NCI-H2171 treated with DMSO at 0.1 percent for 48 hours (cell line): ENCODE measurements at regions not wholly inside any gene's neighbourhood (a gene's known extent, or its start where the extent isn't known, plus 50 kb on each side); places are given as distances from the start of the nearest gene placed in this dataset.

Experiments
- DNase-seq: peaks from one replicate; lab custom pipeline; 2025; lab: John Stamatoyannopoulos, UW

GRCh38 chr3:117519776-117520175 lies 810.2 kb downstream of the TUSC7 start:
- DNase-seq = no peak

DNA sequence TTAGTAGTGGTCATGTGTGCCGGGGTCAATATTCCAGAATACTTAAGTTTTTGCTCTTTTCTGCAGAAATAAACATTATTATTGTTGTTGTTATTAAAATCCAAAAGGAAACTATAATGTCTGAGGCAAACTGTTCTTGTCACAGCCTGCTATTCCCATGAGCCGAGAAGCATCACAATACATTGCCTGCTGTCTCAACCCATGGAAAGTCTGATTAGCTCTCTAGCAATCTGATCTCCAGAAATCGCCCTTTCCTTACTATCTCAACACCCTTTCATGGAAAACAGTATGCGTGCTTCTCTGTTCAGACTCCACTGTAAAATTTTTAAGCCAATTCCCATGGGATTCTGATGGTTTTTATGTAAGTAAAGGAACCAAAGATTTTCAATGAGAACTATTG lies 811.0 kb downstream of the TUSC7 start:
- DNase-seq = no peak

GRCh38 chr3:117523418-117523817 lies 813.8 kb downstream of the TUSC7 start:
- DNase-seq = no peak

GRCh38 chr3:117524890-117525289 lies 815.3 kb downstream of the TUSC7 start:
- DNase-seq = no peak

DNA sequence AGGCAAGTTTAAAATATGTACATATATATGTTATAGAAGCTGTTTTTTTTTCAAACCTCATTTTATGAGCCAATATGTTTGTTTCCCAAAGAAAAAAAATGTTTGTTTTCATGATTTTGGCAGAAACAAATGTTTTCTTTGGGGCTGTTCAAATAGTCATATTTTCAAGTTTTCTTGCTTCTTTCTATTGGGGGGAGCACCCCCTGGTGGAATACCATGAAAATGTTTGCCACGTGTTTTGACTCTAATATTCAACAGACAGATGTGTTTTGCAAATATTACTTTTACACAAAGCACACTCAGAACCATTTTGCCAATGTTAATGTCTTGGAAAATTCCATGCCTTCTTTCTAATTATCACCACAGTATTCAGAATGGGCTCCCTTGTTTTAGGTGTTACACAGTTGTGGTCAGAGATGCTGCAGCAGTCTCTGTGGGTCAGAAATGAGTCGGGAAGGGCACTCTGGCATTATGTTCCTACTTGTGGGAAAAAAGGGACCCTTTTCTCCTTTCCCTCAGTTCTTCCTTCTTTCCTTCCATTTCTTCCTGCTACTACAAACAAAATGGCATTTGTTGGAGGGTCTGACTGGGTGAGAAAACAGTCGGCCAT lies 817.0 kb downstream of the TUSC7 start:
- DNase-seq = no peak

- DNase-seq = no peak
These were observed 817.8 kb downstream of the TUSC7 start for GRCh38 chr3:117527346-117527745.

DNA sequence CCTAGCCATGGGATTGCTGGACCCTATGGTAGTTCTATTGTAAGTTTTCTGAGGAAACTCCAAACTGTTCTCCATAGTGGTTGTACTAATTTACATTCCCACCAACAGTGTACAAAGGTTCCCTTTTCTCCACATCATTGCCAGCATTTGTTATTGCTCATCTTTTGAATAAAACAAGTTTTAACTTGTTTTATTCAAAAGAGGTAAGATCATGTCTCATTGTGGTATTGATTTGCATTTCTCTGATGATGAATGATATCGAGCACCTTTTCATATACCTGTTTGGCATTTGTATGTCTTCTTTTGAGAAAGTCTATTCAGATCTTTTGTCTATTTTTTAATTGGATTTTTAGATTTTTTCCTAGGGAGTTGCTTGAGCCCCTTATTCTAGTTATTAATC lies 819.1 kb downstream of the TUSC7 start:
- no peak for DNase-seq

DNA sequence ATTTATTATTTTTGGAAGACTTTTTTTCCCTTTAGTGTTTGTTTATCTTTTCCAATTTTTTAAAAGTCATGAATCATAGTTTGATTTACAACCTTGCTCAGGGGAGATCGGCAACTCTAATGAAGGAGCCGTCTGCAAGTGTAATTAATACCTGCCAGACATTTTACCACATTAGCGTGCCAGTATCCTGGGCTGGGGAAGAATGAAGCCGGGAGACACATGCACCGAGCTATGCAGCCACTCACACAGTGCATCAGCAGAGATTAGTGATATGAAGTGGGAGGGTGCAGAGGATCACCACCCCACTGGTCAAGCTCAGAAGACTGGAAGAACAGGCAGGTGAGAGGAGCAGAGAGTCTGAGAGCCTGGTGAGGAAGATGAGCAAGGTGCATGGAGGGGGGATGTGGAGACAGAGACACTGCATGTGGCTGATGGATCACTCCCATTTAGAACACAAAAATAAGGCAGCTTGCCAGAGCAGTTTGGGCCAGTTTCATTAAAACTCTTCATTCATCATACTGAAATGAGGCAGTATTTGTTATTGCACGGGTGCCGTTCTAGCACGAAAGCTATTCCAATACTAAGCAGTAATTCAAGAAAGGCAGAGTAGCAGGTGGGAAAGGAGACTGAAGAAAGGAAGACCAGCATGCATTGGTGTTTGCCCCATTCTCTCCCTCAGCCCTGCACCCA lies 821.6 kb downstream of the TUSC7 start:
- no peak for DNase-seq

DNA sequence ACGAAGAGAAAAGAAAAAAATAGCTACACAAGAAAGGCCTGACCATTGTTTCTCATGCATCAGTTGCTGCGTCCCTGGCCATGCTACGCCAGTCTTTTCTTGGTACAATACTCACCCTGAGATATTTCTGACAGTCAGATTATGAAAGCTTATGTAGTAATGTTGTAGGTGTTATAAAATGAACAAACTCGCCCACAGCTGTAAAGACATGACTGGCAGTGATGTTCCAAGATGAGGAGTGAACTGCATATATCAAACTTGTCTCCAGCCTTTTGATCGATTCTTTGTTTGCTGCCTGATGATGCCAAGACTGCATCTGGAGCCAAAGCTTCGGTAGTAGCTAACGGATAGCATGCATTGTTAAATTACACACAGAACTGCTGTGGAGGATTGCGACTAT lies 822.7 kb downstream of the TUSC7 start:
- DNase-seq = no peak

DNA sequence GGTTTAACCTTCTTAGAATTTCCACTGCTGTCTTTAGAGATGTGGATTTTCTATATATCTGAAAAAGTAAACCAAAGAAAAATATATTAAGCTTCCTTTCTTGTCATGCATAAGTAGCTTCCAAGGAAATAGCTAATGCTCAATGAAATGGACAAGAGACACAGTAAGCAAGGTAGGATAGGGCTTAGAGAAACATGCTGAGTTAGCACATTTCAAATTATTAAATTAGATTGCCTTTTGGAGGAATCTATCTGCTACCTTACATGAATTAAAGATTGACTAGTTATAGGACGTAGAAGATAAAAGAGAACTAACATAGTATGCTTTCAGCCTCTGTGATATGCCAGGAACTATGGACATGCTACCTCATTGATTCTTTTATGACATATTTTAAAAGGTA lies 824.6 kb downstream of the TUSC7 start:
- DNase-seq = no peak

DNA sequence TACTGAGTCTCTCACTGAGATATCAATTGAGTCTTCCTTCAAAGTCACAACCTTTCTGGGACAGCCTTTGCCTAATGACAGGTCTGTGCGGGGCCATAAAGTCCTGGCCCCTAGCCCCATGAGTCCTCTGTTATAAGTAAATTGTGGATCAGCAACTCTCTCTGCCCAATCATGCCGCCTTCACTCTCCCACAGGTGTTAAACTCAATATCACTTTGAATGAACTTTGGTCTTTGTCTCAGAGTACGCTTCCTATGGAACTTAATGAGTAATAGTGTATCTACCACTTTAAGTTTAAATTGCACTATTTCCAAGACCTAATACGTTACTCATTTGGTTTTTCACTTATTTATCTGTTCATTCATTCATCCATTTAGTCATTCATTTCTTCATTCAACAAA lies 826.4 kb downstream of the TUSC7 start:
- DNase-seq = no peak

- DNase-seq = no peak
These were observed 828.4 kb downstream of the TUSC7 start for GRCh38 chr3:117537949-117538348.

GRCh38 chr3:117539729-117540128 lies 830.1 kb downstream of the TUSC7 start:
- DNase-seq = no peak

DNA sequence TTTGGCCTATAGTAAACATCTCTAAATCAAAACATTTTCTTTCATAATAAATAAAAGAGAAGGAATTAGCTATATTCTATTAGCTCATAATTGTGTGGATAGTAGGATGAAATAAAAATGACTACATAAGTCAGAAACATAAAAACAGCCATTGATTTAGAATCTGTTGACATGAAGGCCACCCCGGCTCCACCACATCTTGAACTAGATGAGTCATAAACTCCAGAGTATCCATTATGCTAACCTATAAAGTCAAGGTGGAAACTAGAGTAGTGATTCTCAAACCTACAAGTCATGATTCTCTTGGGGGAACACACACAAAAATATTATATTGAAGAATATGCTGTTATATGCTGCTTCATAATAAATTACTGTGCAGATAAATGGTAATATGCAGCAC lies 831.0 kb downstream of the TUSC7 start:
- no peak for DNase-seq

- no peak for DNase-seq
These were observed 832.1 kb downstream of the TUSC7 start for GRCh38 chr3:117541721-117542120.

DNA sequence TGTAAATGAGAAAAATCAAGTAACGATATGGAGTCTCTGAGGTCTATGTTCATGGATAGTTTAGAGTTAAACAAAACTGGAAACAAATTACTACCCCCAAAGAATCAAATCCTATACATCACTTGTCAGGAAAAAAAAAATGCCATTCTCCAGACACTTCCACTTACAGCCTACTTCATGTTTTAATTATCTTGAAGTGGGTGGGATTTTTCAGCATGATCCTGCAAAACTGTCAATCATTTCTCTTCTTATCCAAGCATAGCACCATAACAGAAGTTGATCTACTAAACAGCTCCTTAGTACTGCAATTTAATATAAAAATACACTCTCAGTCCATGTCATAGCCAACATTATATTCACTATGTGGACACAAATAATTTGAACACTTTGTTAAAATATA lies 833.9 kb downstream of the TUSC7 start:
- no peak for DNase-seq

GRCh38 chr3:117545484-117545883 lies 835.9 kb downstream of the TUSC7 start:
- no peak for DNase-seq

- DNase-seq = no peak
These were observed 838.5 kb downstream of the TUSC7 start for GRCh38 chr3:117547956-117548550.

DNA sequence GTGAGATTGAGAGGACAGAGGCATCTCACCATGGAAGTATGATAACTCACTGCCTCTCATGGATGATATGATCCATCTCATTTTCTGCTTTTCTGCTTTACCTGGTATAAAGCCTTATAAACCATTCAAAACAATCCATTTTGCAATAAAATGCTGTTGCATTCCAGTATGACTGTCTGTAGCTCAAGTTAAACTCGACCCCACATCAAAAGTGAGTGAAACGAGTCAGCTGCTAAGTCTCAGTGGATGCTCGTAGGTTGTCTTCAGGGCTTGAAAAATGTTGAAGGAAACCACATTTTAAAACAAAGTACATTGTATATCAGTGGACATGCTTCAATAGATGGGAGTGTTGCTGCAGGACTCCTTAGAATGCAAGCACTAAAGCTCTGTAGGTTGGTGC lies 839.0 kb downstream of the TUSC7 start:
- no peak for DNase-seq

- no peak for DNase-seq
These were observed 840.1 kb downstream of the TUSC7 start for GRCh38 chr3:117549716-117550115.

GRCh38 chr3:117550766-117551165 lies 841.2 kb downstream of the TUSC7 start:
- no peak for DNase-seq

GRCh38 chr3:117553461-117553860 lies 843.9 kb downstream of the TUSC7 start:
- no peak for DNase-seq

GRCh38 chr3:117556646-117557407 lies 847.2 kb downstream of the TUSC7 start:
- DNase-seq = no peak
